ENCODE measurements at regions not wholly inside any gene's neighbourhood (a gene's known extent, or its start where the extent isn't known, plus 50 kb on each side); places are given as distances from the start of the nearest gene placed in this dataset.

DNA sequence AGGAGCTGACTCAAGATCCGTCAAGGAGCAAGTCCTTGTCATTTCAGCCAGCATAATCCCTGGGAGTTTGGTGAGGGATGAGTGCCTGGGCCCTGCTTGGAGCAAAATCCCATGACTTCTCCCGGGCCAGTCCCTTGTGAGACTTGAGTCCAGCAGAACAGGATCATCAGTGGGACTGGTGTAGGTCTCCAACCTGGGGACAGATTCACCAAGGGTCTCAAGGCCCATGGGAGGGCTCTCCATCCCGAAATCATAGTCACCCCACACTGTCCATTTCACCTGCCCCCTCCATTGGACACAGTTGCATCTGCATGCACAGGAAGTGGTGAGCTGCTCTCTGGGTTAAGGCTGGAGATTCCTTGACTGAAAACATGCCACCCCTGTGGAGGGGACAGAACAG, 178.2 kb downstream of the FOXD2 start:
- TF ChIP-seq EZH2phosphoT487 (IDR thresholded peaks at IDR 0.05; ENCODE audit: borderline replicate concordance) = no peak
- TF ChIP-seq CTCF (conservative IDR thresholded peaks at IDR 0.05; ENCODE audit: low read length) = no peak
- no peaks in the 10 kb centered on the region for H4K20me1 ChIP-seq (ENCODE audit: insufficient read depth, low read length, poor library complexity, severe bottlenecking)
- H3K9ac ChIP-seq (ENCODE audit: low read depth, low read length, poor library complexity, severe bottlenecking) = no peak overlapping the region
- no peak overlapping the region for H3K4me3 ChIP-seq (ENCODE audit: low read length, poor library complexity, severe bottlenecking)
- H3K79me2 ChIP-seq (ENCODE audit: insufficient read depth, low read length) = no peaks in the 10 kb centered on the region
- H3K9me2 ChIP-seq (replicated peaks; ENCODE audit: low read depth, low read length) = no peaks in the 10 kb centered on the region
- H2AFZ ChIP-seq (ENCODE audit: low read length) = no peak overlapping the region
- no peaks in the 10 kb centered on the region for H3K9me3 ChIP-seq (ENCODE audit: insufficient read depth, low read depth, low read length)
- no peaks in the 10 kb centered on the region for H3K36me3 ChIP-seq (ENCODE audit: insufficient read depth, low read length)
- H3F3A ChIP-seq (ENCODE audit: low read depth) = no peaks in the 10 kb centered on the region
- H3K4me1 ChIP-seq (ENCODE audit: insufficient read depth, low read length, poor library complexity, severe bottlenecking) = no peaks in the 10 kb centered on the region
- no peaks in the 10 kb centered on the region for H3K27me3 ChIP-seq (ENCODE audit: insufficient read depth, low read length, poor library complexity, severe bottlenecking)
- H3K4me2 ChIP-seq (ENCODE audit: low read depth, low read length, poor library complexity, severe bottlenecking) = no peak overlapping the region

GRCh38 chr1:47616906-47617305, 179.1 kb downstream of the FOXD2 start:
- TF ChIP-seq CTCF (conservative IDR thresholded peaks at IDR 0.05; ENCODE audit: low read length) (no peak), EZH2phosphoT487 (IDR thresholded peaks at IDR 0.05; ENCODE audit: borderline replicate concordance) (no peak)
- no peaks in the 10 kb centered on the region for H3K4me1 ChIP-seq (ENCODE audit: insufficient read depth, low read length, poor library complexity, severe bottlenecking)
- H3K4me3 ChIP-seq (ENCODE audit: low read length, poor library complexity, severe bottlenecking) = no peak overlapping the region
- no peaks in the 10 kb centered on the region for H3K36me3 ChIP-seq (ENCODE audit: insufficient read depth, low read length)
- H3K27me3 ChIP-seq (ENCODE audit: insufficient read depth, low read length, poor library complexity, severe bottlenecking) = no peaks in the 10 kb centered on the region
- H4K20me1 ChIP-seq (ENCODE audit: insufficient read depth, low read length, poor library complexity, severe bottlenecking) = no peaks in the 10 kb centered on the region
- no peak overlapping the region for H3K4me2 ChIP-seq (ENCODE audit: low read depth, low read length, poor library complexity, severe bottlenecking)
- no peaks in the 10 kb centered on the region for H3K9me3 ChIP-seq (ENCODE audit: insufficient read depth, low read depth, low read length)
- H3K9ac ChIP-seq (ENCODE audit: low read depth, low read length, poor library complexity, severe bottlenecking) = no peak overlapping the region
- H3K79me2 ChIP-seq (ENCODE audit: insufficient read depth, low read length) = no peaks in the 10 kb centered on the region
- no peaks in the 10 kb centered on the region for H3K9me2 ChIP-seq (replicated peaks; ENCODE audit: low read depth, low read length)
- H3F3A ChIP-seq (ENCODE audit: low read depth) = no peaks in the 10 kb centered on the region
- H2AFZ ChIP-seq (ENCODE audit: low read length) = no peak overlapping the region

GRCh38 chr1:47617381-47618221, 179.8 kb downstream of the FOXD2 start:
- no peak overlapping the region for H3K4me2 ChIP-seq (ENCODE audit: low read depth, low read length, poor library complexity, severe bottlenecking)
- no peak overlapping the region for H3K9ac ChIP-seq (ENCODE audit: low read depth, low read length, poor library complexity, severe bottlenecking)
- no peak for TF ChIP-seq CTCF (conservative IDR thresholded peaks at IDR 0.05; ENCODE audit: low read length)
- no peak for TF ChIP-seq EZH2phosphoT487 (IDR thresholded peaks at IDR 0.05; ENCODE audit: borderline replicate concordance)
- H3K79me2 ChIP-seq (ENCODE audit: insufficient read depth, low read length) = no peaks in the 10 kb centered on the region
- H3K4me3 ChIP-seq (ENCODE audit: low read length, poor library complexity, severe bottlenecking) = no peak overlapping the region
- no peaks in the 10 kb centered on the region for H3K9me2 ChIP-seq (replicated peaks; ENCODE audit: low read depth, low read length)
- H2AFZ ChIP-seq (ENCODE audit: low read length) = no peak overlapping the region
- H4K20me1 ChIP-seq (ENCODE audit: insufficient read depth, low read length, poor library complexity, severe bottlenecking) = no peaks in the 10 kb centered on the region
- no peaks in the 10 kb centered on the region for H3K4me1 ChIP-seq (ENCODE audit: insufficient read depth, low read length, poor library complexity, severe bottlenecking)
- no peaks in the 10 kb centered on the region for H3F3A ChIP-seq (ENCODE audit: low read depth)
- no peaks in the 10 kb centered on the region for H3K9me3 ChIP-seq (ENCODE audit: insufficient read depth, low read depth, low read length)
- H3K27me3 ChIP-seq (ENCODE audit: insufficient read depth, low read length, poor library complexity, severe bottlenecking) = no peaks in the 10 kb centered on the region
- H3K36me3 ChIP-seq (ENCODE audit: insufficient read depth, low read length) = no peaks in the 10 kb centered on the region

Data from Loucy (cell line).